Vagina (tissue), 2 donors: ENCODE measurements at regions not wholly inside any gene's neighbourhood (a gene's known extent, or its start where the extent isn't known, plus 50 kb on each side); places are given as distances from the start of the nearest gene placed in this dataset.

Source experiments
- DNase-seq, 2 donors: peaks; one replicate each; pipeline ENCODE4 v3.0.0-alpha.2; 2017; ENCODE audit errors: extremely low spot score in 2 of 2
- H3K27ac ChIP-seq: fragments of 200-600 bp; sonication (generic); one replicate; pipeline ENCODE4 v1.5.1; 2019
- H3K27me3 ChIP-seq: fragments of 200-600 bp; sonication (generic); one replicate; pipeline ENCODE4 v1.5.1; 2019
- H3K36me3 ChIP-seq, 2 donors: fragments of 200-600 bp; sonication (generic); one replicate each; pipeline ENCODE4 v1.5.1; 2017 to 2019
- H3K4me1 ChIP-seq: fragments of 200-600 bp; sonication (generic); one replicate; pipeline ENCODE4 v1.5.1; 2019
- H3K4me3 ChIP-seq, 2 donors: fragments of 200-600 bp; sonication (generic); 1 replicate in 1 of 2; 2 replicates in 1 of 2; pipeline ENCODE4 v1.5.1; 2016 to 2019
- H3K9me3 ChIP-seq: fragments of 200-600 bp; sonication (generic); one replicate; pipeline ENCODE4 v1.5.1; 2019
- POLR2A ChIP-seq, 2 donors: fragments of 450-650 bp; IDR thresholded peaks; one replicate each; pipeline ENCODE4 v1.6.1; 2017; ENCODE audit warnings: antibody characterized with exemption in 2 of 2, mild to moderate bottlenecking in 2 of 2, moderate library complexity in 2 of 2
- POLR2AphosphoS5 ChIP-seq, 2 donors: sonication (generic); formaldehyde crosslinking; IDR thresholded peaks; one replicate each; pipeline ENCODE4 v1.9.0; 2017; ENCODE audit warnings: antibody characterized with exemption in 2 of 2, mild to moderate bottlenecking in 2 of 2, low read depth in 1 of 2; ENCODE audit not compliant: insufficient read depth in 1 of 2
- intact Hi-C: fragments of 100-400 bp; cut with DNase I; formaldehyde crosslinking; loops from one replicate; pipeline ENCODE4 v1.15.1; 2023
- TF ChIP-seq, protein P1 (sequence below), 3 experiments: fragments of 450-650 bp in 2 of 3; fragments of 200-600 bp in 1 of 3; sonication (generic) in 1 of 3; IDR thresholded peaks; one replicate each; pipeline ENCODE4 v1.5.1; 2017 to 2019; ENCODE audit warnings: antibody characterized with exemption in 3 of 3, mild to moderate bottlenecking in 2 of 3, moderate library complexity in 2 of 3

DNA sequence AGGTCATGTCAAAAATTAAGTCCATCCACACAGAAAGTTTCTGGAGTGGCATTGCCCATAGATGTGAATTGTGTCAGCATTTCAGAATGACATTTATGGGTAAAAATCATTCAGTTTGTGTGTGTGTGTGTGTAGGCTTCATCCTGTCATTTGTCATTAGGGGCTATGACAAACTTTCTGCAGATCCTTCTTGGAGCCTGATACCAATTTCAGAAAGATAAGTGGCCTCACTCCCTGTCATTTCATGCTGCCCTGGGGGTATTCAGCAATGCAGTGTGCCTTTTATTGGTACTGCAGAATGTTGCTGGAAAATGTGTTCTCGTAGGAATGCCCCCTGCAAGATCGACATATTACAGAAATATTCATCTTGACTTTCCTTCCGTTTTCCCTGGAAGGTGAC, 659.7 kb downstream of the NLGN4X start:
- DNase-seq, result no peak
- intact Hi-C loops, result no loop called here
- no peaks in the 10 kb centered on the region for H3K4me1 ChIP-seq
- H3K27ac ChIP-seq, result no peak overlapping the region
- no peak overlapping the region for H3K4me3 ChIP-seq
- no peaks in the 10 kb centered on the region for H3K9me3 ChIP-seq
- no peaks in the 10 kb centered on the region for H3K27me3 ChIP-seq
- no peak for TF ChIP-seq POLR2A (IDR thresholded peaks at IDR 0.05)
- no peak for TF ChIP-seq POLR2AphosphoS5 (IDR thresholded peaks at IDR 0.05; ENCODE audit: insufficient read depth in 1 of 2, low read depth in 1 of 2)
- TF ChIP-seq, protein P1, sequence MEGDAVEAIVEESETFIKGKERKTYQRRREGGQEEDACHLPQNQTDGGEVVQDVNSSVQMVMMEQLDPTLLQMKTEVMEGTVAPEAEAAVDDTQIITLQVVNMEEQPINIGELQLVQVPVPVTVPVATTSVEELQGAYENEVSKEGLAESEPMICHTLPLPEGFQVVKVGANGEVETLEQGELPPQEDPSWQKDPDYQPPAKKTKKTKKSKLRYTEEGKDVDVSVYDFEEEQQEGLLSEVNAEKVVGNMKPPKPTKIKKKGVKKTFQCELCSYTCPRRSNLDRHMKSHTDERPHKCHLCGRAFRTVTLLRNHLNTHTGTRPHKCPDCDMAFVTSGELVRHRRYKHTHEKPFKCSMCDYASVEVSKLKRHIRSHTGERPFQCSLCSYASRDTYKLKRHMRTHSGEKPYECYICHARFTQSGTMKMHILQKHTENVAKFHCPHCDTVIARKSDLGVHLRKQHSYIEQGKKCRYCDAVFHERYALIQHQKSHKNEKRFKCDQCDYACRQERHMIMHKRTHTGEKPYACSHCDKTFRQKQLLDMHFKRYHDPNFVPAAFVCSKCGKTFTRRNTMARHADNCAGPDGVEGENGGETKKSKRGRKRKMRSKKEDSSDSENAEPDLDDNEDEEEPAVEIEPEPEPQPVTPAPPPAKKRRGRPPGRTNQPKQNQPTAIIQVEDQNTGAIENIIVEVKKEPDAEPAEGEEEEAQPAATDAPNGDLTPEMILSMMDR (IDR thresholded peaks at IDR 0.05), result no peak
- no peaks in the 10 kb centered on the region for H3K36me3 ChIP-seq

DNA sequence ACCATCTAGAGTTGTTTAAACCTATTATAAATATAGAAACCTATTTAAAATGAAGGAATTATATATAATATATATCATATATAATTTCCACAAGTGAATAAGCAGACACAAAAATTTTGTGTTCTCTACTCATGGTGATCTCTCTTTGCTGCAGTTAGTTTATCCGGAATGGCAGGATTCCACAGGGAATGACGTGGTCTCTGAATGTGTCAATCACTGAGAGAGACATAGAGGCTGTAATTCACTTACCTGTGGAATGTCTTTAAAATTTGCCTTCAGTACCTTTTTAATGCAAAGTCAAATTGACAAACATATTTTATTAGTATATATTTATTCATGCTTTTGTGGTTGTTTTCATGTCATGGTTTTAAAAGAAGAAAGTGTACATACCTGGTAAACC, 669.3 kb downstream of the NLGN4X start:
- no peaks in the 10 kb centered on the region for H3K27me3 ChIP-seq
- H3K9me3 ChIP-seq, result no peaks in the 10 kb centered on the region
- H3K4me1 ChIP-seq, result no peaks in the 10 kb centered on the region
- intact Hi-C loops, result no loop called here
- no peak overlapping the region for H3K27ac ChIP-seq
- H3K36me3 ChIP-seq, result no peaks in the 10 kb centered on the region
- no peak overlapping the region for H3K4me3 ChIP-seq
- no peak for DNase-seq
- TF ChIP-seq POLR2A (IDR thresholded peaks at IDR 0.05) (no peak), POLR2AphosphoS5 (IDR thresholded peaks at IDR 0.05; ENCODE audit: insufficient read depth in 1 of 2, low read depth in 1 of 2) (no peak)
- TF ChIP-seq, protein P1 (IDR thresholded peaks at IDR 0.05), result no peak

DNA sequence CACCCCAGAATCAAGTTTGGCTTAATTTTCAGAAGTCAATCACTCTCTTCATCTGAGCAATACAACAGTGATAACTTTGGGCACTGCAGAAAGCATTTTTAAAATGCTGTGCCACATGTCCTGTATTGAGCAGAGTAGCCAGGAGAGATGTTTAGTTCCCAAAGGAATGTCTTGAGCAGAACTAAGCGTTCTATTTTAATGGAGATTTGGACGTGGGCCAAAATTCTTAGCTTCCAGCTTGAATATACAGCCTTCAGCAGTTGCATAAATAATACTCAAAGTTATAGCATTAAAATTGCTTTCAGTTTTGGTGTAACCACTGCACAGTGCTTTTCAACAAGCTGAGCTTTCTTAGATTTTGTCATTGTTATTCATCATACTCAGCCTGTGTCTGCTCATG, 679.2 kb downstream of the NLGN4X start:
- DNase-seq, result no peak
- no peak overlapping the region for H3K27ac ChIP-seq

DNA sequence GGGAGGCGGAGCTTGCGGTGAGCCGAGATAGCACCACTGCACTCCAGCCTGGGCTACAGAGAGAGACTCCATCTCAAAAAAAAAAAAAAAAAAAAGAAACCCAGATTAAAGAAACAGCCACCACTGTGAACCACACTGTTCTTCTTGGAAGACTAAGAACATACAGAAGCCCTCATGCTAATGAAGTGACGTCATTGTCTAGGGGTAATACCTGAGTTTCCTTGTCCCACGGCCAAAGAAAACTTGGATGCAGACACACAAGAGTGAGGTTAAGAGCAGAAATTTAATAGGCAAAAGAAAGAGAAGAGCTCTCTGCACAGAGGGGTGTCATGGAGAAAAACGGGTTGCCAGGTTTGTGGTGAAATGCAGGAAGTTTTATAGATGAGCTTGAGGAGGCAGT, 691.6 kb downstream of the NLGN4X start:
- TF ChIP-seq POLR2A (IDR thresholded peaks at IDR 0.05) (no peak), POLR2AphosphoS5 (IDR thresholded peaks at IDR 0.05; ENCODE audit: insufficient read depth in 1 of 2, low read depth in 1 of 2) (no peak)
- TF ChIP-seq, protein P1 (IDR thresholded peaks at IDR 0.05), result no peak
- H3K27me3 ChIP-seq, result no peaks in the 10 kb centered on the region
- no peaks in the 10 kb centered on the region for H3K4me1 ChIP-seq
- intact Hi-C loops, result no loop called here
- H3K4me3 ChIP-seq, result no peak overlapping the region
- H3K9me3 ChIP-seq, result no peaks in the 10 kb centered on the region
- H3K36me3 ChIP-seq, result no peaks in the 10 kb centered on the region
- no peak overlapping the region for H3K27ac ChIP-seq
- no peak for DNase-seq

More for the DNA sequence above, 679.2 kb downstream of the NLGN4X start:
- intact Hi-C loops, result no loop called here
- no peaks in the 10 kb centered on the region for H3K27me3 ChIP-seq
- H3K4me3 ChIP-seq, result no peak overlapping the region
- H3K36me3 ChIP-seq, result no peaks in the 10 kb centered on the region
- no peak for TF ChIP-seq POLR2A (IDR thresholded peaks at IDR 0.05)
- no peak for TF ChIP-seq POLR2AphosphoS5 (IDR thresholded peaks at IDR 0.05; ENCODE audit: insufficient read depth in 1 of 2, low read depth in 1 of 2)
- TF ChIP-seq, protein P1 (IDR thresholded peaks at IDR 0.05), result no peak
- H3K4me1 ChIP-seq, result no peaks in the 10 kb centered on the region
- no peaks in the 10 kb centered on the region for H3K9me3 ChIP-seq

DNA sequence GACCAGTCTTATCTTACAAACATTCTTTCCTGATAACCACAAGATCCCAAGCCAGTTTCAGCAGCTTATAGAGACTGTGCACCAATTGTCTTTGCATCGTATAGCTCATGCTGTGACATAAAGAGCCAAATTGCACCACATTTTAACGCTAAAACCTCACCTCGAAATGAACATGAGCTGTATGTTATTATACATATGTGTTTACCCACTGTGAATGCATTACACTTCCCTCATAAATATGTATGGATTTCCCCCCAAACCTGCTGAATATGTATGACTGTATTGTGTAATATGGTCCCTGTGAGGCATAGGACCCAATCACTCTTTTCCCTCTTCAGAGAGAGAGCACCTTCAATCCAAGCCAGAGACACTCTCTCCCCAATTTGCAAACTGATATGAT, 692.4 kb downstream of the NLGN4X start:
- Histone ChIP-seq H3K36me3 (no peaks in the 10 kb centered on the region), H3K4me3 (no peak overlapping the region), H3K27ac (no peak overlapping the region), H3K9me3 (no peaks in the 10 kb centered on the region), H3K4me1 (no peaks in the 10 kb centered on the region), H3K27me3 (no peaks in the 10 kb centered on the region)
- intact Hi-C loops, result no loop called here
- TF ChIP-seq, protein P1 (IDR thresholded peaks at IDR 0.05), result no peak
- TF ChIP-seq POLR2A (IDR thresholded peaks at IDR 0.05), result no peak
- no peak for TF ChIP-seq POLR2AphosphoS5 (IDR thresholded peaks at IDR 0.05; ENCODE audit: insufficient read depth in 1 of 2, low read depth in 1 of 2)
- DNase-seq, result no peak
